ENCODE measurements at regions not wholly inside any gene's neighbourhood (a gene's known extent, or its start where the extent isn't known, plus 50 kb on each side); places are given as distances from the start of the nearest gene placed in this dataset.

DNA sequence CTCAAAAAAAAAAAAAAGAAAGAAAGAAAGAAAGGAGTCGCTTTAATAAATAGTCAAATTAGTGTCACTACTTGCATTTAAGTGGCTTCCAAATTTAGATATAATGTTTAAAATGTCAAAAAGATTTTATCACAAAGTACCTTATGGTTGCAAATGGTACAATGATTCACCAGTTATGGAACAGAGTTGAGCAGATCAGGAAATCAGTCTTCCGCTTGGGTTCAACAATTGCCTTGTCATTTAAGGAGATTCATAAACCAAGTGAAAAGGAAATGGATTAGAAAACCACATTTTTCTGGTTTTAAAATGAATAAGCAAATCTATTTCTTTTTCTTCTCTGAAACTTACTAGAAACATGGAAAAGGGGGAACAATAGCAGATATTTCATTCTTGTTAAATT is 94.8 kb upstream of the PTPRT start:
- Histone ChIP-seq H3K9me3 (ENCODE audit: low read length) (no peaks in the 10 kb centered on the region), H3K79me2 (ENCODE audit: insufficient read depth, low read length) (no peaks in the 10 kb centered on the region), H3K27me3 (ENCODE audit: insufficient read depth, low read length) (no peaks in the 10 kb centered on the region), H3K4me3 (ENCODE audit: low read depth, low read length, poor library complexity, severe bottlenecking) (no peak overlapping the region), H3K9me2 (ENCODE audit: low read depth, low read length) (no peaks in the 10 kb centered on the region), H4K20me1 (ENCODE audit: insufficient read depth, low read length) (no peaks in the 10 kb centered on the region), H3K27ac (ENCODE audit: low read depth, low read length, poor library complexity, severe bottlenecking) (no peak overlapping the region), H2AFZ (ENCODE audit: low read length) (no peak overlapping the region), H3K36me3 (ENCODE audit: insufficient read depth, low read length) (no peaks in the 10 kb centered on the region), H3K9ac (ENCODE audit: low read length) (no peak overlapping the region), H3K4me2 (ENCODE audit: low read length) (no peak overlapping the region), H3F3A (ENCODE audit: insufficient read depth, low read length) (no peaks in the 10 kb centered on the region), H3K4me1 (ENCODE audit: insufficient read depth, low read length, severe bottlenecking) (no peaks in the 10 kb centered on the region)
- TF ChIP-seq, protein P1, sequence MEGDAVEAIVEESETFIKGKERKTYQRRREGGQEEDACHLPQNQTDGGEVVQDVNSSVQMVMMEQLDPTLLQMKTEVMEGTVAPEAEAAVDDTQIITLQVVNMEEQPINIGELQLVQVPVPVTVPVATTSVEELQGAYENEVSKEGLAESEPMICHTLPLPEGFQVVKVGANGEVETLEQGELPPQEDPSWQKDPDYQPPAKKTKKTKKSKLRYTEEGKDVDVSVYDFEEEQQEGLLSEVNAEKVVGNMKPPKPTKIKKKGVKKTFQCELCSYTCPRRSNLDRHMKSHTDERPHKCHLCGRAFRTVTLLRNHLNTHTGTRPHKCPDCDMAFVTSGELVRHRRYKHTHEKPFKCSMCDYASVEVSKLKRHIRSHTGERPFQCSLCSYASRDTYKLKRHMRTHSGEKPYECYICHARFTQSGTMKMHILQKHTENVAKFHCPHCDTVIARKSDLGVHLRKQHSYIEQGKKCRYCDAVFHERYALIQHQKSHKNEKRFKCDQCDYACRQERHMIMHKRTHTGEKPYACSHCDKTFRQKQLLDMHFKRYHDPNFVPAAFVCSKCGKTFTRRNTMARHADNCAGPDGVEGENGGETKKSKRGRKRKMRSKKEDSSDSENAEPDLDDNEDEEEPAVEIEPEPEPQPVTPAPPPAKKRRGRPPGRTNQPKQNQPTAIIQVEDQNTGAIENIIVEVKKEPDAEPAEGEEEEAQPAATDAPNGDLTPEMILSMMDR (IDR thresholded peaks at IDR 0.05; ENCODE audit: low read length) = no peak
- no peak for TF ChIP-seq EZH2 (IDR thresholded peaks at IDR 0.05; ENCODE audit: borderline replicate concordance, low read length)

DNA sequence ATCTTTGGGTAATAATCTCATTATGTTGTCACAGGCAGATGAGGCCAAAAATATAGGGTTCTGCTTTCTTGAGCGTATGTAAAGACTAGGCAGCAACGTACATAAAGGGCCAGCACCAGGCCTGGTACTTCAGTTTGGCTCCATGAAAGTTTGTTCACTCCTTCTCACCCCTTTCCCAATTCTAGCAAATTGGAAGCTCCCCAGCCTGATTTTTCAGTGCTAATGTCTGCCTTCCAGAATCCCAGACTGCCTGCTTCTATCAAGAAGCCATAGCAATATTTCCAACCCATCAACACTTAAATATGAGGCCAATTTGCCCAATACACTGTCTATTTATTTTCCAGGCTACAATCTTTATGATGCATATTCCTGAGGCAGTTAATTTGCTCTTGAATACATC is 93.4 kb upstream of the PTPRT start:
- Histone ChIP-seq H2AFZ (ENCODE audit: low read length) (no peak overlapping the region), H3K79me2 (ENCODE audit: insufficient read depth, low read length) (no peaks in the 10 kb centered on the region), H3K27ac (ENCODE audit: low read depth, low read length, poor library complexity, severe bottlenecking) (no peak overlapping the region), H3K4me3 (ENCODE audit: low read depth, low read length, poor library complexity, severe bottlenecking) (no peak overlapping the region), H3K9ac (ENCODE audit: low read length) (no peak overlapping the region), H3K27me3 (ENCODE audit: insufficient read depth, low read length) (no peaks in the 10 kb centered on the region), H3K4me2 (ENCODE audit: low read length) (no peak overlapping the region), H3K9me3 (ENCODE audit: low read length) (no peaks in the 10 kb centered on the region), H4K20me1 (ENCODE audit: insufficient read depth, low read length) (no peaks in the 10 kb centered on the region), H3K4me1 (ENCODE audit: insufficient read depth, low read length, severe bottlenecking) (no peaks in the 10 kb centered on the region), H3K9me2 (ENCODE audit: low read depth, low read length) (no peaks in the 10 kb centered on the region), H3K36me3 (ENCODE audit: insufficient read depth, low read length) (no peaks in the 10 kb centered on the region), H3F3A (ENCODE audit: insufficient read depth, low read length) (no peaks in the 10 kb centered on the region)
- TF ChIP-seq EZH2 (IDR thresholded peaks at IDR 0.05; ENCODE audit: borderline replicate concordance, low read length) = no peak
- TF ChIP-seq, protein P1 (IDR thresholded peaks at IDR 0.05; ENCODE audit: low read length) = no peak

DNA sequence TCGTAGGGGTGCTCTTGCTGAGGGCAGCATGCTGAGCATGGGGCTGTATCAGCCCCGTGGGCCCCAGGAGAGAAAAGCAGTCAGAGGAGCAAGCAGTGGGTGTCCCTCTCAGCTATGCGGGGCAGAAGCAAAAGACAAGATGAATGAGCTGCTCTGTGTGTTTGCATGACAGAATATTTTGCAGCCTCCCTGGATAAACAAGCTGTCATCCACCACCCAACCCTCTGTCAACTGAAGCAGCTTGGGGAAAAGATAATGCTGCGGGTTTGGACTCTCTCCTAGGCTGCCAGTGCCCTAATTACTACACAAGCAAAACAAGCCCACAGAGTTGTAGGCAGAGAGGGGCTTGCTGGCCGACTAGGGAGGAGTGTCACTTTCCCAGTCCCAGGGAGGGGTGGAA is 82.3 kb upstream of the PTPRT start:
- Histone ChIP-seq H3K4me2 (ENCODE audit: low read length) (no peak overlapping the region), H4K20me1 (ENCODE audit: insufficient read depth, low read length) (no peaks in the 10 kb centered on the region), H2AFZ (ENCODE audit: low read length) (no peak overlapping the region), H3K4me3 (ENCODE audit: low read depth, low read length, poor library complexity, severe bottlenecking) (no peak overlapping the region), H3K4me1 (ENCODE audit: insufficient read depth, low read length, severe bottlenecking) (no peaks in the 10 kb centered on the region), H3K27ac (ENCODE audit: low read depth, low read length, poor library complexity, severe bottlenecking) (no peak overlapping the region), H3F3A (ENCODE audit: insufficient read depth, low read length) (no peaks in the 10 kb centered on the region), H3K9me3 (ENCODE audit: low read length) (no peaks in the 10 kb centered on the region), H3K9ac (ENCODE audit: low read length) (no peak overlapping the region), H3K36me3 (ENCODE audit: insufficient read depth, low read length) (no peaks in the 10 kb centered on the region), H3K27me3 (ENCODE audit: insufficient read depth, low read length) (no peaks in the 10 kb centered on the region), H3K9me2 (ENCODE audit: low read depth, low read length) (no peaks in the 10 kb centered on the region), H3K79me2 (ENCODE audit: insufficient read depth, low read length) (no peaks in the 10 kb centered on the region)
- no peak for TF ChIP-seq EZH2 (IDR thresholded peaks at IDR 0.05; ENCODE audit: borderline replicate concordance, low read length)
- TF ChIP-seq, protein P1 (IDR thresholded peaks at IDR 0.05; ENCODE audit: low read length) = no peak

Measured in OCI-LY1 (cell line).